CD4-positive, alpha-beta T cell treated with Interleukin-10 for 1 hour (primary cell): ENCODE measurements at regions not wholly inside any gene's neighbourhood (a gene's known extent, or its start where the extent isn't known, plus 50 kb on each side); places are given as distances from the start of the nearest gene placed in this dataset.
"Not testable (repeated sequence)": the region's sequence is repeated elsewhere in the genome, so short reads cannot be mapped to it uniquely, and the experiment has no call there.

Experiments used
- DNase-seq: peaks from one replicate; pipeline ENCODE4 v3.0.0-alpha.2; 2020

DNA sequence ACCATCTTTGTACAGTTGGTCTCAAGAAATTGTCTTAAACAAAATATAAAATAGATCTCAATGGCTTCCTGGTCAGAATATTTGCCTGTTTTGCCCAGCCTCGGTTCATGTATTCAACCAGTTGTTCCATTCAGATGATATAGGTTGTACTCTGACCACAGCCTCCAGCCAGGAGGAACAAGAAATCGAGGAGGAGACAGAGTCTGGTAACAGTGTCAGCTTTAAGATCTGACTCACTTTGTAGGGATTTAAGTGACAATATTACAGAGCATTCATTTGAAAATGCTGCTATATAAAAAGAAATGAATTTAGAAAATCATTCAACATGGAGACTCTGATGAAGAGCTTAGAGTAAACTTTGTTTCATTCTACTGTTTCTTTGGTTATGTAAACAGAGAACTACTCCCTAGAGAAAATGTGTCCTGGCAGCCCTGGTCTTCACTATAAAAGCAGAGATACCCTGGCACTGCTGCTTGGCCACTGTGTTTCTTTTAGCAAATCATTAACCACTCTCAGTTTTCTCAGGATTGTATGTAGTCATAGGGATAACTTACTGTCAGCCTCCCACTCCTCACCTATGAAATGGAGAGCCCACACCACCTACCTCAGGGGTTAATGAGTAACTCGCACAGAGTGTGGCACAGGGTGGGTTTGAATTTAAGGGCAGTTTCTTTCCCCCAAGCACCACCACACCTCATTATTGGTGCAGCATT lies 53.5 kb downstream of the PAGE2 start:
- DNase-seq: no peak

DNA sequence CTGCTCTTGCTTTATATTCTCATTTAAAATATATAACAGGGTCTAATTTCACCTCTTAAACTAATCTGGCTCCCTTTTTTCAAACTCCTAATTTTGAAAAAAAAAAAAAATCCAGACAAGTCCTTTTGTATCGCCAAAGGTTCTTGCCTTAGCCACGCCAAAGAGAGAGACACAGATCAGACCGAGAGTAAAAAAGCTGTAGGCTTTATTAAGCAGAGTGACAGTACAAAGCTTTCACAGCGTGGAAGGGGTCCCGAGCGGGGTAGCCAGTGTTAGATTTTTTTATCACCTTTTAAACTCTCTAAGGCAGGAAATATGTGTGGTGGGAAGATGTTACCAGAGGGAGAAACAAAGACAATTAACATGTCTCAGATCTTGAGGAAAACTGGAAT lies 54.1 kb downstream of the PAGE2 start:
- no peak for DNase-seq

- DNase-seq: no peak
These were observed 54.8 kb downstream of the PAGE2 start for GRCh38 chrX:55143621-55144020.

DNA sequence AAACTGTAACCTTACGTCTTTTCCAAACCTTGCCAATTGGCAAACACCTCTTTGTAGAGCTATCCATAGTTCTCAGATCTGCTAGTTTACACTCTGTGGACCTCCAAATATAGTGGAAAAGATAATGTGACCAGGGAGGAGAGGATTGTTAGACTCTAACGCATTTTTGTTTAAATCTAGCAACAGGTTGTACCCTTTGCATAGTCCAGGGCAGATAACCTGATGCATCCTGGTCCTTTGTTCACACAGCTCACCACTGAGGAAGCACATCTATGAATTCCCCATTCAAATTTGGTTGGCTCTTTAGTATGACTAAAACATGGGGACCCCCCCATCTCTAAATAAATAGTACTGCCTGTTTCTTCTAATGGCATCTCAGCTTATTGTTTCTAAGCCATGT lies 55.9 kb downstream of the PAGE2 start:
- DNase-seq: no peak

DNA sequence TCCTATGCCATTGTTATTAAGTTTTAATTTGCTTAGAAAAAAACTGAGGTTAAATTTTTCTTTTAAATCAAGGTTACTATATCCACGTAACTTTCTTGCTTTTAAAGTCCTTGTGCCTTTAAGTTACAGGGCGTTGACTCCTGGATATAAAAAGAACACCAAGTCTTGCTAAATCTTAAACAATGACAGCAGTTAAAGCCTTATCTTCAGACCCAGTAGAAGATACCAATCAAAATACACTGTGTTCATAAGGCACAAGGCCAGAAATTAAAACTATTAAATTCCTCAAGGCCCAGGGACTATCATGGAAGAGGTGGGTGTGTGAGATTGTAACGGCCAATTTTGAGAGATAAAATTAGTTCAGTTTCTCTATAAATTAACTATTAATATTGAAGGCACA lies 60.4 kb downstream of the PAGE2 start:
- DNase-seq: no peak

GRCh38 chrX:55151199-55151598 lies 62.4 kb downstream of the PAGE2 start:
- no peak for DNase-seq

GRCh38 chrX:55159551-55159950 lies 60.6 kb upstream of the PAGE5 start:
- DNase-seq: peak; percentile 40

- peak; percentile 92 for DNase-seq
These were observed 59.2 kb upstream of the PAGE5 start for GRCh38 chrX:55160685-55161552.

- DNase-seq: peak; percentile 0
These were observed 58.6 kb upstream of the PAGE5 start for GRCh38 chrX:55161581-55161980.

DNA sequence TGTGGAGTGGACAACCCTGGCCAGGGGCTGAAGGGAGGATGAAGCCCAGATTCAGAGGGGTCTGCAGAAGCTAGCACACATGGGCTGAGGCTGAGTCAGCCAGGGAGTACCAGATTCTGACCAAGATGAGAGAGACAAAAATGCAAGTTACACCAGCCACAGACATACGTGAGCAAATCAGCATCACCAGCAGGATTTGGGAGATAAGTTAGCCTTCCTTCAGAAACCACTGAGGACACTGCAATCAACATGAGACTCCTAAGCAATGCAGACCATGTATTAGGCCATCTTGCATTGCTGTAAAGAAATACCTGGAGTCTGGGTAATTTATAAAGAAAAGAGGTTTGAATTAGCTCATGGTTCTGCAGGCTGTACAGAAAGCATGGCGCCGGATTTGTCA lies 57.0 kb upstream of the PAGE5 start:
- no peak for DNase-seq

GRCh38 chrX:55165026-55165425 lies 55.1 kb upstream of the PAGE5 start:
- not testable (repeated sequence) for DNase-seq

DNA sequence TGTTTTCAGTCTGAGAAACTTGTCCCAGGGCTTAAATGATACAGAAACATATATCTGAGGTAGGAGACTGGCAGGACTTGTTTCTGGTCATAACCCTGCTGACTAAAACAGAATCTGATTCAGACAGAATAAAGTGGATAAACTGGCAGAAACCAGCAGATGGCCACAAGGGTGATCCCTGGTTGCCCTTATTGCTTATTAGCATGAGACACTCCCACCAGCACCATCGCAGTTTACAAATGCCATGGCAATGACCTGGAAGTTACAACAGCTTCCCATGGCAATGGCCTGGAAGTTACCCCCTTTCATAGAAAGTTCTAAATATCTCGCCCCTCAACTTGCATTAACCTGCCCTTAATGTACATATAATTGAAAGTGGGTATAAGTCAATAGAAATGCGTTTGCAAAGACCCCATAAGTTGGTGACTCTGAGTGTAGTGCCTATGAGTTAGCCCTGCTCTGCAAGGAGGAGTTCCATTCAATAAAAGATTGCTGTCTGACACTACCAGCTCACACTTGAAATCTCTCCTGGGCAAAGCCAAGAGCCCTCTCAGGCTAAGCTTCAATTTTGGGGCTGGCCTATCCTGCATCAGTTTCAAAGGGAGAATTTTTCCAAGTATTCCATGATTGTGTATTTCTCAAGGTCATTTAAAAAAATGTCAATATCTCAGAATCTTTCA lies 52.9 kb upstream of the PAGE5 start:
- no peak for DNase-seq

DNA sequence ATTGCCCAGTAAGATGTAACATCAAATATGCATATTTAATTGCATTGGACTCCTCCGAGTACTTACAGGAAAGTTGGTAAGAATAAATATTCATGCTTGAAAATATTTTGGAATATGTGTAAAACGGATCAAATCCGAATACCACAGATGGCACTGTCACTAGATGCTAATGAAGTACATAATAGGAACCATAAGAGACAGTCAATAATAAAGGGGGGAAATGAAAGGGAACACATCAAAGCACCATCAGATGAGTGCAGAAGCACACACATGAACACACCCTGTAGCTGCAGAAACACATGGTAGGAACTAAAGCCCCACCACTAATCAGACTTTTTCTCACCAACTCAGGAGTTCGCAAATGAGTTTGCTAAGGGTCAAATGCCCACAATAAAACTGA lies 52.2 kb upstream of the PAGE5 start:
- no peak for DNase-seq

DNA sequence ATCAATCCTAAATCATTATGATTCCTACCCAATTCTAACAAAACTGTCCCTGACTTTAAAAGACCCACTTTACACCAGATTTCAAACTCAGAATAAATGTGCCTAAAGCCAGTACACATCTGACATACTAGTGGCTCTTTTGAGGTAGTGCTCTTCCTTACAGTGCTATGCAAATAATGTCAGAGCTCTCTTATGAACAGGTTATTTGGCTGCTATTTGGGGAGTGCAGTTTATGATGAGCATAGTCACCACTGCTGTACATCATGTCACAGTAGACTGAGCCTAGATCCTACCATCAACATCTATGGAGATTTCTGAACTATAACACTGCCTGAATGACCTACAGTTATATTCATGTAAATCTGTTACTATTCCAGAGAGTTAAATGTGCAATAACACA lies 50.4 kb upstream of the PAGE5 start:
- no peak for DNase-seq
